RWPE2 (cell line): ENCODE measurements at regions not wholly inside any gene's neighbourhood (a gene's known extent, or its start where the extent isn't known, plus 50 kb on each side); places are given as distances from the start of the nearest gene placed in this dataset.
A peak's percentile ranks its signal among the peaks of the same experiment; 100 is the strongest.

Experiments used
- ATAC-seq: fragments of 200-7000 bp; cut with Tn5 transposase; 3 replicates; pipeline ENCODE4 v1.9.1; 2021; ENCODE audit warnings: low read depth
- DNase-seq: peaks from one replicate; pipeline ENCODE4 v3.0.0-alpha.2; 2020; ENCODE audit warnings: low spot score
- H3K27ac ChIP-seq: fragments of 450-650 bp; 2 replicates; pipeline ENCODE4 v1.5.1; 2017; ENCODE audit warnings: mild to moderate bottlenecking; ENCODE audit not compliant: poor library complexity, severe bottlenecking
- H3K27me3 ChIP-seq: fragments of 250-450 bp; sonication (Bioruptor Pico); 2 replicates; pipeline ENCODE4 v1.5.1; 2021; ENCODE audit warnings: mild to moderate bottlenecking, moderate library complexity; ENCODE audit not compliant: insufficient read depth, poor library complexity, severe bottlenecking
- H3K36me3 ChIP-seq: fragments of 250-450 bp; sonication (Bioruptor Pico); 2 replicates; pipeline ENCODE4 v1.5.1; 2020; ENCODE audit warnings: low read depth, mild to moderate bottlenecking, moderate library complexity
- H3K4me1 ChIP-seq: fragments of 250-450 bp; sonication (Bioruptor Pico); 2 replicates; pipeline ENCODE4 v1.5.1; 2021; ENCODE audit warnings: mild to moderate bottlenecking, moderate library complexity; ENCODE audit not compliant: insufficient read depth, poor library complexity, severe bottlenecking
- H3K4me3 ChIP-seq: fragments of 250-450 bp; sonication (Bioruptor Pico); 2 replicates; pipeline ENCODE4 v1.5.1; 2021; ENCODE audit warnings: mild to moderate bottlenecking, moderate library complexity; ENCODE audit not compliant: severe bottlenecking
- H3K9me3 ChIP-seq: fragments of 250-450 bp; sonication (Bioruptor Pico); 2 replicates; pipeline ENCODE4 v1.5.1; 2021; ENCODE audit warnings: mild to moderate bottlenecking, moderate library complexity; ENCODE audit not compliant: severe bottlenecking
- CTCF ChIP-seq: fragments of 450-650 bp; IDR thresholded peaks from one replicate; pipeline ENCODE4 v1.5.1; 2017; ENCODE audit warnings: mild to moderate bottlenecking, moderate library complexity; ENCODE audit not compliant: poor library complexity, severe bottlenecking

DNA sequence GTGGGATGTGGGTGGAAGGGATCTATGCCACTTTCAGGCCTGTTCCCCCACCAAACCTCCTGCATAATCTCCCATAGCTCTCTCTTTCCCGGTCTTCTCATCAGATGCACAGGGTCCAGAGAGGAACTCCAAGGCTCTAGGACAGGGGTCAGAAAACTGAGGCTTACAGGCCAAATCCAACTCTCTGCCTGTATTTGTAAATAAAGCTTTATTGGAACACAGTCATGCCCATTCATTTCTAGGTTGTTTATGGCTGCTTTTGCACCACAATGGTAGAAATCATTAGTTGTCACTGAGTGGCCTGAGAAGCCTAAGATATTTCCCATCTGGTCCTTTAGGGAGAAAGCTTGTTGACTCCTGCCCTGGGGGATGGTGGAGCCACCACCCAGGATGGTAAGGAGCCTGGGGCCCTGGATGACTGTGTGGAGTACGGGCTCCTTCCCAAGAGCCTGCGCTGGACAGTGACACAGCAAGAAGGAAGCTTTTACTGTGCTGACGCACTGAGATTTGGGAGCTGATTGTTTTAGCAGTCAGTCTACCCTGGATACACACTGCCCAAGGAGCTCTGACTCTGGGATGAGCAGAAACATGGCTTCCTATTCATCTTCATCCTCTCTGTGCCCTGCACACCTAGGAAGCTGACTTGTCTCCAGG lies 64.0 kb upstream of the RAPGEF1 start:
- Histone ChIP-seq H3K9me3 (no peaks in the 10 kb centered on the region), H3K4me1 (no peaks in the 10 kb centered on the region), H3K4me3 (no peak overlapping the region), H3K27me3 (peaks cover 4% of the 10 kb centered on the region), H3K27ac (no peak overlapping the region), H3K36me3 (no peaks in the 10 kb centered on the region)
- TF ChIP-seq CTCF, result no peak
- DNase-seq (no peak), ATAC-seq (no peak)

DNA sequence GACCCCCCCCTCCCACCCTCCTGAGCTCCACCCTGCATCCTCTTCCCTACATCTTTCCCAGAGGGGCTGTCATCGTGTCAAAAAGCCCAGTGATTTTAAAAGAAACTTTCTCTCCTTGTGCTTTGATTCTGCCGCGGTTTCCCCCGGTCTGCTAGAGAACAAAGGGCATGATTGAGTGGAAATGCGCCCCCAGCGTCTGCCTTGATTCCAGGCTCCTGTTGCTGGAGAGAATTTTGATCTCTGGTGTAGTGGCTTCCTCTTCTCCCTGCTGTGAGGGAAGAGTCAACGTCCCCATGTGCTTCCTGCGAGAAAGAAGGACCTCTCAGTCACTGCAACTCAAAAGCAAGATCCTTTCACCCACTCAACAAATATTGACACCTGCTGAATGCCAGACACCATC lies 61.9 kb upstream of the RAPGEF1 start:
- no peak for DNase-seq
- no peak for TF ChIP-seq CTCF
- no peak for ATAC-seq
- no peak overlapping the region for H3K4me3 ChIP-seq
- no peak overlapping the region for H3K27ac ChIP-seq
- H3K36me3 ChIP-seq, result no peaks in the 10 kb centered on the region
- no peaks in the 10 kb centered on the region for H3K4me1 ChIP-seq
- H3K9me3 ChIP-seq, result no peaks in the 10 kb centered on the region
- H3K27me3 ChIP-seq, result peaks cover 8% of the 10 kb centered on the region

DNA sequence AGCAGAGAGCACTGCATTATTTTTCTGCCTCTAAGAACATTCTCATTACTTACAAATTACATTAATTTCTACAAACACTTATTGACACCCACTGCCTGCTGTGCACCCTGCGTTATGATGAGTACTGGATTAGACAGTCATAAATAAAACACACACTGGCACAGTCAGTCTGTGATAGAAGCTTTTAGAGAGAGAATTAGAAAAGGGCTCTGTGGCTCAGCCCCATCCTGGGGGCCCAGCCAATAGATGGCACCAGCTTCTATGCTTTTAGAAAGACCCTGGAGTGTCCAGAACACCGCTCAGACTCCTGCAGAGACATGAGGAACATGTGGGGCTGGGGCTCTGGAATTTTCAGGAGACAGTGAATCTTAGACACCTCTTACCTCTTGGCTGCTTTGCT lies 61.0 kb upstream of the RAPGEF1 start:
- ATAC-seq (no peak), DNase-seq (no peak)
- peaks cover 8% of the 10 kb centered on the region for H3K27me3 ChIP-seq
- no peak overlapping the region for H3K4me3 ChIP-seq
- no peaks in the 10 kb centered on the region for H3K9me3 ChIP-seq
- TF ChIP-seq CTCF, result no peak
- H3K4me1 ChIP-seq, result no peaks in the 10 kb centered on the region
- no peaks in the 10 kb centered on the region for H3K36me3 ChIP-seq
- no peak overlapping the region for H3K27ac ChIP-seq

- Histone ChIP-seq H3K9me3 (no peaks in the 10 kb centered on the region), H3K36me3 (no peaks in the 10 kb centered on the region), H3K4me1 (no peaks in the 10 kb centered on the region), H3K27me3 (peaks cover 8% of the 10 kb centered on the region), H3K27ac (no peak overlapping the region), H3K4me3 (no peak overlapping the region)
- no peak for TF ChIP-seq CTCF
- no peak for DNase-seq
- ATAC-seq, result no peak
Observed at GRCh38 chr9:131800366-131800765, 60.5 kb upstream of the RAPGEF1 start.

- no peaks in the 10 kb centered on the region for H3K9me3 ChIP-seq
- ATAC-seq (0 out of 3 replicates have a peak, but pooled peaks have one; percentile 42), DNase-seq (no peak)
- H3K4me1 ChIP-seq, result no peaks in the 10 kb centered on the region
- H3K36me3 ChIP-seq, result no peaks in the 10 kb centered on the region
- H3K4me3 ChIP-seq, result no peak overlapping the region
- H3K27me3 ChIP-seq, result peaks cover 4% of the 10 kb centered on the region
- TF ChIP-seq CTCF, result no peak
- no peak overlapping the region for H3K27ac ChIP-seq
Observed at GRCh38 chr9:131799177-131799823, 59.4 kb upstream of the RAPGEF1 start.
